T-cell (primary cell): ENCODE measurements at regions not wholly inside any gene's neighbourhood (a gene's known extent, or its start where the extent isn't known, plus 50 kb on each side); places are given as distances from the start of the nearest gene placed in this dataset.

Experiments
- ATAC-seq, 4 experiments: fragments of 200-7000 bp in 3 of 4; fragments of 150-1000 bp in 1 of 4; cut with Tn5 transposase; replicated peaks in 1 of 4; 1 replicate in 3 of 4; 2 replicates in 1 of 4; pipeline ENCODE4 v1.10.0; 2021; ENCODE audit warnings: moderate library complexity in 3 of 4, mild to moderate bottlenecking in 2 of 4, moderate number of reproducible peaks in 1 of 4
- CTCF ChIA-PET, 2 donors: fragments of 300-600 bp; sonication (Branson Sonifier 250); formaldehyde crosslinking; loops; one replicate each; lab custom pipeline; 2022; ENCODE audit warnings: antibody characterized with exemption in 2 of 2; lab: Charles Lee
- POLR2A ChIA-PET, 2 donors: fragments of 300-600 bp; sonication (Branson Sonifier 250); formaldehyde crosslinking; loops; one replicate each; lab custom pipeline; 2022; ENCODE audit warnings: antibody characterized with exemption in 2 of 2; lab: Charles Lee
- DNase-seq, 35 experiments: peaks; one replicate each; pipeline versions ENCODE4 v3.0.0 to v3.0.0-alpha.2; 2013 to 2023
- H3K27ac ChIP-seq: one replicate; pipeline ENCODE4 v1.5.1; 2013; ENCODE audit warnings: low read length
- H3K27me3 ChIP-seq, 2 experiments: replicated peaks in 1 of 2; 1 replicate in 1 of 2; 2 replicates in 1 of 2; pipeline versions ENCODE4 v1.6.1 to v1.7.0; 2013; ENCODE audit warnings: low read length in 1 of 2, mixed read lengths in 1 of 2; ENCODE audit not compliant: control insufficient read depth in 2 of 2, insufficient read depth in 2 of 2; ENCODE audit errors: extremely low read depth in 1 of 2
- H3K36me3 ChIP-seq, 2 donors: 1 replicate in 1 of 2; 2 replicates in 1 of 2; pipeline versions ENCODE4 v1.6.1 to v1.7.0; 2013; ENCODE audit warnings: low read length in 1 of 2; ENCODE audit not compliant: control insufficient read depth in 2 of 2, insufficient read depth in 1 of 2; ENCODE audit errors: extremely low read depth in 1 of 2
- H3K4me1 ChIP-seq, 2 experiments: 1 replicate in 1 of 2; 2 replicates in 1 of 2; pipeline versions ENCODE4 v1.6.1 to v1.7.0; 2013; ENCODE audit warnings: low read length in 2 of 2, mixed read lengths in 1 of 2; ENCODE audit not compliant: insufficient read depth in 2 of 2, control insufficient read depth in 1 of 2; ENCODE audit errors: extremely low read depth in 1 of 2
- H3K4me3 ChIP-seq, 2 donors: 1 replicate in 1 of 2; 2 replicates in 1 of 2; pipeline versions ENCODE4 v1.5.1 to v1.7.0; 2013; ENCODE audit warnings: mild to moderate bottlenecking in 2 of 2, low read length in 1 of 2, moderate library complexity in 1 of 2; ENCODE audit not compliant: control insufficient read depth in 1 of 2; ENCODE audit errors: extremely low read depth in 1 of 2
- H3K9me3 ChIP-seq: 2 replicates; pipeline ENCODE4 v1.7.0; 2013
- H3K27ac Mint-ChIP-seq, 2 donors: one replicate each; pipeline ENCODE4 v1.8.0; 2020 to 2021; ENCODE audit warnings: mild to moderate bottlenecking in 2 of 2, mixed read lengths in 2 of 2
- H3K27me3 Mint-ChIP-seq, 2 donors: one replicate each; pipeline ENCODE4 v1.8.0; 2021 to 2022; ENCODE audit warnings: mixed read lengths in 2 of 2
- H3K36me3 Mint-ChIP-seq: one replicate; pipeline ENCODE4 v1.8.0; 2021; ENCODE audit warnings: mixed read lengths
- H3K4me1 Mint-ChIP-seq, 3 donors: one replicate each; pipeline ENCODE4 v1.8.0; 2020 to 2022; ENCODE audit warnings: mixed read lengths in 3 of 3, mild to moderate bottlenecking in 1 of 3
- H3K4me3 Mint-ChIP-seq, 3 donors: one replicate each; pipeline ENCODE4 v1.8.0; 2020 to 2022; ENCODE audit warnings: mild to moderate bottlenecking in 3 of 3, mixed read lengths in 3 of 3, moderate library complexity in 3 of 3
- H3K9me3 Mint-ChIP-seq, 3 donors: one replicate each; pipeline ENCODE4 v1.8.0; 2020 to 2022; ENCODE audit warnings: mixed read lengths in 3 of 3
- WGBS: methylation state at CpG from one replicate; pipeline ENCODE4 v1.1.5; 2013; ENCODE audit warnings: missing lambda C conversion rate; ENCODE audit not compliant: insufficient coverage; 5-methylcytosine and 5-hydroxymethylcytosine counted together

DNA sequence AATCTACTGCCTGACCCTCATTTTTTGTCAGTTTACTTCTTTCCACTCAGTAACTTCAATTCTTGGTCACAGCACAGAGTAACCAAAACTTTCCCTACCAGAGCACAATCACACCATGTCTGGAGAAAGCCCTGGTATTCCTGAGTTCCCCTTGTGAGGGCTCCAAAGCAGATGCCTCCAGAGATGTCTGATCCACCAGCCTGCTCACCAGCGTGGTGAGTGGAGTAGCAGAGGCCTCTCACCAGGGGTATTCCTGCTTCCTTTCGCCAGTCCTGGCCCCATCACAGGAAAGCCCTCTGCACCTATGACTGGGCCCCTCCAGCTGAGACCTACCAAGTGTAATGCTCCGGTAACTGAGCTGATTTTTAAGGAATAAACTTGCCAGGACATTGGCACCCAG is 205.4 kb upstream of the HS3ST3A1 start:
- POLR2A ChIA-PET: no interaction called here
- no peak for ATAC-seq
- H3K27ac Mint-ChIP-seq: no peak overlapping the region
- H3K27ac ChIP-seq: no peak overlapping the region
- no peak overlapping the region for H3K4me3 Mint-ChIP-seq
- H3K9me3 ChIP-seq: no peaks in the 10 kb centered on the region
- WGBS: 85% methylated on average over 2 of the region's 3 CpGs
- CTCF ChIA-PET: no interaction called here
- H3K4me1 Mint-ChIP-seq: peaks cover 0 to 4% (median 2%) of the 10 kb centered on the region in 3 donors
- DNase-seq: no peak
- H3K4me3 ChIP-seq: no peak overlapping the region
- no peaks in the 10 kb centered on the region for H3K36me3 Mint-ChIP-seq
- H3K9me3 Mint-ChIP-seq: peaks cover 0 to 4% (median 0%) of the 10 kb centered on the region in 3 donors
- H3K27me3 Mint-ChIP-seq: no peaks in the 10 kb centered on the region
- H3K4me1 ChIP-seq: no peaks in the 10 kb centered on the region
- H3K27me3 ChIP-seq: peaks cover 0 to 3% of the 10 kb centered on the region in 2 experiments
- no peaks in the 10 kb centered on the region for H3K36me3 ChIP-seq

DNA sequence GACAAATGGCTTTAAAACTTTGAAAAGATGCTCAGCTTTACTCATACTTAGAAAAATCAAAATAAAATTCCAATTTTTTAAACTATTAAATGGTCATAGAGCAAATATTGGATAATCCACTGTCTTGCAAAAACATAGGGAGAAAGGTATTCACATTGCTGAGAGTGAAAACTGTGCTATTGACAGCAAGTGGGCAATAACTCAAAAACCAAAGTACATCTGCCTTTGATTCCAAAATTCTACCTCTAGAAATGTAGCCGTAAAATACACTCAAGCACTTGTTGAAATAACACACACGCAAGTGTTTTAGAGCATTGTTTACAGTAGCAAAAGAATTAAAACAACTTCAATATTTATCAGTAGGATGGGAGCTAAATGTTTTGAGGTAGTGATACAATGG is 210.6 kb upstream of the HS3ST3A1 start:
- DNase-seq (no peak), ATAC-seq (no peak)
- H3K4me3 ChIP-seq: no peak overlapping the region
- no peaks in the 10 kb centered on the region for H3K36me3 ChIP-seq
- H3K27me3 Mint-ChIP-seq: no peaks in the 10 kb centered on the region
- H3K4me1 Mint-ChIP-seq: peaks cover 0 to 4% (median 2%) of the 10 kb centered on the region in 3 donors
- no peaks in the 10 kb centered on the region for H3K36me3 Mint-ChIP-seq
- H3K27me3 ChIP-seq: no peaks in the 10 kb centered on the region
- H3K9me3 Mint-ChIP-seq: peaks cover 0 to 4% (median 0%) of the 10 kb centered on the region in 3 donors
- no CpG with 5 or more reads among the region's 2 CpGs for WGBS
- H3K27ac Mint-ChIP-seq: no peak overlapping the region
- H3K27ac ChIP-seq: no peak overlapping the region
- no peak overlapping the region for H3K4me3 Mint-ChIP-seq
- ChIA-PET POLR2A (no interaction called here), CTCF (no interaction called here)
- H3K4me1 ChIP-seq: no peaks in the 10 kb centered on the region
- H3K9me3 ChIP-seq: no peaks in the 10 kb centered on the region

DNA sequence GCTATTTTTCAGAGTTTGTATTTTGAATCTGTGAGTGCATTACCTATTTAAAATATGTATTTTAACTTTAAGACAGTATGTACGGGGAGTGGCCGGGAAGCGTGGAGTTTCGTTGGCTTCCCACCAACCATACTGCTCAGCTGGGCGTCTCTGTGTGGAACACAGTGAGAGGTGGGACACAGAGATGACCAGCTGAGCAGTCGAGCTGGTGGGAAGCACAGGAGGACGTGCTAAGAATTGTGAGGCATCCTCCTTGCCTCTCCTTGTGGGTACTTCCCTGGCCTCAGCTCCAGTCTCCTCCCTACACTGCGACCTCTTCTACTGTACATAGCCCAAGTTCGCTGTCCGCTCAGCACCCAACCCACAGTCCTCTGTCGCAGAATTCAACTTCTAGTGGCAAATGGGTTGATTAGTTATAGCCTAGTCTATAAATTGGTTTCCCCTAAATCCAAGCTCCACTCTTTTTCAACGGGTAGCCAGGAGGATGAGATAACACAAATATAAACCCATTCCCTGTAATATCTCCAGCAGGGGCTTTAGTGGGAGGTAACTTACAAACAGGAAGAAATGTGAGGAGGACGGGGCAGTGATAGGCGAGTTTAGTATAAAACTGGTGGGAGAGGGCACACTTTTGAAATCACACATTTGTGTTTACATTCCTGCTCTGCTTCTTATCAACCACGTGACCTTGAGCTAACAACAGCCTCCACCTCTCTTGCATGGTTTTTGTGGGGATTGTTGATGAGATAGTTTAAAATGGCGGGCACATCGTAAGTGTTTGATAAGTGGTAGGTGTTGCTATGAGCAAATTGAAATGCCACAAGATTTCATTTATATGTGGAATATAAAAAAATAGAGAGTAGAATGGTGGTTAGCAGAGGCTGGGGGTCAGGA is 211.9 kb upstream of the HS3ST3A1 start:
- peaks cover 0 to 4% (median 2%) of the 10 kb centered on the region in 3 donors for H3K4me1 Mint-ChIP-seq
- Histone ChIP-seq H3K9me3 (no peaks in the 10 kb centered on the region), H3K36me3 (no peaks in the 10 kb centered on the region), H3K4me1 (no peaks in the 10 kb centered on the region), H3K4me3 (no peak overlapping the region), H3K27ac (no peak overlapping the region), H3K27me3 (no peaks in the 10 kb centered on the region)
- H3K27me3 Mint-ChIP-seq: no peaks in the 10 kb centered on the region
- H3K27ac Mint-ChIP-seq: no peak overlapping the region
- CTCF ChIA-PET: no interaction called here
- WGBS: 96% methylated on average over 6 of the region's 17 CpGs
- no peak overlapping the region for H3K4me3 Mint-ChIP-seq
- no peak for DNase-seq
- peaks cover 0 to 4% (median 0%) of the 10 kb centered on the region in 3 donors for H3K9me3 Mint-ChIP-seq
- H3K36me3 Mint-ChIP-seq: no peaks in the 10 kb centered on the region
- no peak for ATAC-seq
- POLR2A ChIA-PET: interaction anchor here in 1 of 2 donors (0.6 kb wide), 1 partner anchor 179 kb away, joined by 3 read pairs; no protein-coding TSS in a partner anchor

- ChIA-PET CTCF (no interaction called here), POLR2A (no interaction called here)
- H3K36me3 ChIP-seq: no peaks in the 10 kb centered on the region
- no peaks in the 10 kb centered on the region for H3K9me3 ChIP-seq
- H3K27ac Mint-ChIP-seq: no peak overlapping the region
- H3K4me1 Mint-ChIP-seq: peaks cover 3 to 5% (median 4%) of the 10 kb centered on the region in 3 donors
- no peaks in the 10 kb centered on the region for H3K27me3 ChIP-seq
- H3K4me3 ChIP-seq: no peak overlapping the region
- no CpG with 5 or more reads among the region's 3 CpGs for WGBS
- H3K27me3 Mint-ChIP-seq: no peaks in the 10 kb centered on the region
- DNase-seq: no peak
- no peak overlapping the region for H3K4me3 Mint-ChIP-seq
- no peak overlapping the region for H3K27ac ChIP-seq
- H3K9me3 Mint-ChIP-seq: peaks cover 0 to 7% (median 4%) of the 10 kb centered on the region in 3 donors
- ATAC-seq: no peak
- peaks cover 0 to 7% of the 10 kb centered on the region in 2 experiments for H3K4me1 ChIP-seq
- no peaks in the 10 kb centered on the region for H3K36me3 Mint-ChIP-seq
Observed at GRCh38 chr17:13822700-13823099, 221.0 kb upstream of the HS3ST3A1 start.

- CTCF ChIA-PET: no interaction called here
- POLR2A ChIA-PET: no interaction called here
- no peak overlapping the region for H3K4me3 ChIP-seq
- Mint-ChIP-seq H3K27me3 (no peaks in the 10 kb centered on the region), H3K27ac (no peak overlapping the region), H3K36me3 (no peaks in the 10 kb centered on the region), H3K4me3 (no peak overlapping the region), H3K4me1 (peaks cover 3 to 5% (median 4%) of the 10 kb centered on the region in 3 donors), H3K9me3 (peaks cover 0 to 9% (median 4%) of the 10 kb centered on the region in 3 donors)
- WGBS: no CpG with 5 or more reads among the region's 1 CpG
- no peaks in the 10 kb centered on the region for H3K27me3 ChIP-seq
- no peaks in the 10 kb centered on the region for H3K36me3 ChIP-seq
- ATAC-seq: no peak
- no peaks in the 10 kb centered on the region for H3K9me3 ChIP-seq
- peaks cover 0 to 7% of the 10 kb centered on the region in 2 experiments for H3K4me1 ChIP-seq
- no peak overlapping the region for H3K27ac ChIP-seq
- DNase-seq: no peak
Observed at GRCh38 chr17:13825526-13826040, 223.9 kb upstream of the HS3ST3A1 start.

DNA sequence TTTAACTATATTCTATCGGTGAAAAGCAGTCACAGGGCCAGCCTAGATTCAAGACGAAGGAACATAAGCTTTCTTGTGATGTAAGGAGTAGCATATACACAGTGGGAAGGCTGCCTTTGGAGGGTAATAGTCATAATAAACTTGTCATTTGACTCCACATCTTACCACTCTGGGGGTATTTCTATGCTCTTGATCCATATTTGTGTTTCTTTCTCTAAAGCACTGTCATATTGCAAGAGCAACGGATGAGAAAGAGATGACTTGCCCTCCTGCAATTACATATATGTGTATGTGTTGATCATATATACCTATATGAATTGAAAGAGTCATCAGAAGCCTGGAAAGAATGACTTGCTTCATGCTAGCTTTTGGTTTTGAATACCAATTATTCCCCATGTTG is 225.4 kb upstream of the HS3ST3A1 start:
- no peak overlapping the region for H3K4me3 Mint-ChIP-seq
- no peaks in the 10 kb centered on the region for H3K27me3 Mint-ChIP-seq
- WGBS: no CpG with 5 or more reads among the region's 3 CpGs
- H3K36me3 Mint-ChIP-seq: no peaks in the 10 kb centered on the region
- H3K4me1 Mint-ChIP-seq: peaks cover 3 to 5% (median 4%) of the 10 kb centered on the region in 3 donors
- Histone ChIP-seq H3K36me3 (no peaks in the 10 kb centered on the region), H3K4me1 (peaks cover 0 to 7% of the 10 kb centered on the region in 2 experiments), H3K9me3 (no peaks in the 10 kb centered on the region), H3K27ac (no peak overlapping the region), H3K4me3 (no peak overlapping the region), H3K27me3 (no peaks in the 10 kb centered on the region)
- peaks cover 0 to 4% (median 4%) of the 10 kb centered on the region in 3 donors for H3K9me3 Mint-ChIP-seq
- H3K27ac Mint-ChIP-seq: no peak overlapping the region
- POLR2A ChIA-PET: interaction anchor here in 1 of 2 donors (0.7 kb wide), 1 partner anchor 159 kb away, joined by 4 read pairs; no protein-coding TSS in a partner anchor
- DNase-seq (no peak), ATAC-seq (no peak)
- CTCF ChIA-PET: no interaction called here
